H9 (cell line): ENCODE measurements at regions not wholly inside any gene's neighbourhood (a gene's known extent, or its start where the extent isn't known, plus 50 kb on each side); places are given as distances from the start of the nearest gene placed in this dataset.

Source experiments
- DNase-seq: peaks from one replicate; pipeline ENCODE4 v3.0.0-alpha.2; 2017
- H2AFZ ChIP-seq: one replicate; pipeline ENCODE4 v1.6.1; 2013; ENCODE audit warnings: mild to moderate bottlenecking, low read length, control low read depth, moderate library complexity
- H2AK5ac ChIP-seq: 2 replicates; pipeline ENCODE4 v1.6.1; 2013; ENCODE audit warnings: low read length, control low read depth, mixed read lengths; ENCODE audit not compliant: insufficient read length
- H2BK120ac ChIP-seq: one replicate; pipeline ENCODE4 v1.6.1; 2013; ENCODE audit warnings: low read depth, mild to moderate bottlenecking, low read length, control low read depth, inconsistent platforms; ENCODE audit not compliant: poor library complexity, severe bottlenecking
- H2BK12ac ChIP-seq: 2 replicates; pipeline ENCODE4 v1.6.1; 2013; ENCODE audit warnings: low read length, control low read depth, mixed read lengths, low read depth; ENCODE audit not compliant: insufficient read length
- H2BK15ac ChIP-seq: 2 replicates; pipeline ENCODE4 v1.6.1; 2013; ENCODE audit warnings: low read depth, low read length, control low read depth
- H2BK20ac ChIP-seq: one replicate; pipeline ENCODE4 v1.6.1; 2013; ENCODE audit warnings: low read depth, mild to moderate bottlenecking, low read length, control low read depth, inconsistent platforms; ENCODE audit not compliant: poor library complexity, severe bottlenecking
- H2BK5ac ChIP-seq: 2 replicates; pipeline ENCODE4 v1.6.1; 2013; ENCODE audit warnings: low read length, control low read depth, mixed read lengths; ENCODE audit not compliant: insufficient read length
- H3K14ac ChIP-seq: 2 replicates; pipeline ENCODE4 v1.6.1; 2013; ENCODE audit warnings: low read length, control low read depth; ENCODE audit not compliant: insufficient read depth
- H3K18ac ChIP-seq: 2 replicates; pipeline ENCODE4 v1.6.1; 2013; ENCODE audit warnings: low read depth, mild to moderate bottlenecking, mixed read lengths, low read length, control low read depth; ENCODE audit not compliant: insufficient read length
- H3K23ac ChIP-seq: 2 replicates; pipeline ENCODE4 v1.6.1; 2013; ENCODE audit warnings: low read length, control low read depth, mixed read lengths, low read depth; ENCODE audit not compliant: insufficient read length
- H3K23me2 ChIP-seq: 2 replicates; pipeline ENCODE4 v1.6.1; 2013; ENCODE audit warnings: low read depth, mild to moderate bottlenecking, mixed read lengths, low read length, control low read depth; ENCODE audit not compliant: insufficient read length, poor library complexity, severe bottlenecking
- H3K27ac ChIP-seq: 2 replicates; pipeline ENCODE4 v1.5.1; 2013; ENCODE audit warnings: low read length, control low read depth, mixed read lengths, low read depth; ENCODE audit not compliant: insufficient read length
- H3K27me3 ChIP-seq: 2 replicates; pipeline ENCODE4 v1.6.1; 2013; ENCODE audit warnings: low read length, control low read depth, inconsistent platforms; ENCODE audit not compliant: insufficient read depth
- H3K4ac ChIP-seq: 2 replicates; pipeline ENCODE4 v1.6.1; 2013; ENCODE audit warnings: low read depth, mild to moderate bottlenecking, control low read depth, inconsistent platforms, low read length, moderate library complexity
- H3K4me1 ChIP-seq: 2 replicates; pipeline ENCODE4 v1.6.1; 2013; ENCODE audit warnings: low read length, control low read depth, inconsistent platforms; ENCODE audit not compliant: insufficient read depth
- H3K4me2 ChIP-seq: 2 replicates; pipeline ENCODE4 v1.6.1; 2013; ENCODE audit warnings: low read length, control low read depth, mixed read lengths; ENCODE audit not compliant: insufficient read length, insufficient read depth
- H3K56ac ChIP-seq: 2 replicates; pipeline ENCODE4 v1.6.1; 2013; ENCODE audit warnings: low read depth, mild to moderate bottlenecking, mixed read lengths, low read length, control low read depth; ENCODE audit not compliant: insufficient read length
- H3K79me1 ChIP-seq: 2 replicates; pipeline ENCODE4 v1.6.1; 2013; ENCODE audit warnings: low read depth, mild to moderate bottlenecking, moderate library complexity, low read length, control low read depth, inconsistent platforms; ENCODE audit not compliant: insufficient read depth, poor library complexity, severe bottlenecking
- H3K79me2 ChIP-seq: 2 replicates; pipeline ENCODE4 v1.6.1; 2013; ENCODE audit warnings: low read length, control low read depth, inconsistent platforms; ENCODE audit not compliant: insufficient read depth
- H3K9ac ChIP-seq: 2 replicates; pipeline ENCODE4 v1.6.1; 2013; ENCODE audit warnings: low read length, control low read depth, mixed read lengths; ENCODE audit not compliant: insufficient read length; ENCODE audit errors: extremely low read depth
- H3K9me3 ChIP-seq: one replicate; pipeline ENCODE4 v1.6.1; 2013; ENCODE audit warnings: low read depth, low read length, inconsistent platforms; ENCODE audit not compliant: control insufficient read depth
- H3T11ph ChIP-seq: one replicate; pipeline ENCODE4 v1.6.1; 2013; ENCODE audit warnings: mild to moderate bottlenecking, low read length, control low read depth, inconsistent platforms
- H4K20me1 ChIP-seq: one replicate; pipeline ENCODE4 v1.6.1; 2013; ENCODE audit not compliant: control insufficient read depth, insufficient read length, insufficient read depth
- H4K5ac ChIP-seq: 2 replicates; pipeline ENCODE4 v1.6.1; 2013; ENCODE audit warnings: low read depth, mild to moderate bottlenecking, mixed read lengths, low read length, control low read depth; ENCODE audit not compliant: insufficient read length
- H4K8ac ChIP-seq: replicated peaks from 2 replicates; pipeline ENCODE4 v1.6.1; 2013; ENCODE audit warnings: low read length, control low read depth, mixed read lengths, low read depth; ENCODE audit not compliant: insufficient read length
- H4K91ac ChIP-seq: 2 replicates; pipeline ENCODE4 v1.6.1; 2013; ENCODE audit warnings: low read depth, mild to moderate bottlenecking, moderate library complexity, mixed read lengths, low read length, control low read depth; ENCODE audit not compliant: insufficient read length
- H3K27ac Mint-ChIP-seq, 3 experiments: 2 replicates in 2 of 3; 3 replicates in 1 of 3; pipeline ENCODE4 v1.8.0; 2020 to 2021; ENCODE audit warnings: mixed read lengths in 3 of 3, mild to moderate bottlenecking in 1 of 3, moderate library complexity in 1 of 3
- H3K27me3 Mint-ChIP-seq: 2 replicates; pipeline ENCODE4 v1.8.0; 2021; ENCODE audit warnings: low read depth, mild to moderate bottlenecking, moderate library complexity, mixed read lengths
- H3K36me3 Mint-ChIP-seq, 3 experiments: 2 replicates in 2 of 3; 3 replicates in 1 of 3; pipeline ENCODE4 v1.8.0; 2020 to 2021; ENCODE audit warnings: low read depth in 3 of 3, mixed read lengths in 3 of 3; ENCODE audit not compliant: insufficient read depth in 1 of 3
- H3K4me1 Mint-ChIP-seq, 2 experiments: 2 replicates each; pipeline ENCODE4 v1.8.0; 2020; ENCODE audit warnings: mixed read lengths in 2 of 2
- H3K4me3 Mint-ChIP-seq, 2 experiments: 2 replicates in 1 of 2; 3 replicates in 1 of 2; pipeline ENCODE4 v1.8.0; 2020 to 2021; ENCODE audit warnings: mild to moderate bottlenecking in 2 of 2, mixed read lengths in 2 of 2, moderate library complexity in 1 of 2
- H3K9me3 Mint-ChIP-seq, 2 experiments: 2 replicates in 1 of 2; 3 replicates in 1 of 2; pipeline ENCODE4 v1.8.0; 2020; ENCODE audit warnings: mild to moderate bottlenecking in 2 of 2, mixed read lengths in 2 of 2, moderate library complexity in 1 of 2
- CTCF ChIP-seq: fragments of 200-600 bp; sonication (generic); conservative IDR thresholded peaks from 3 replicates; pipeline ENCODE4 v1.8.0; 2021; ENCODE audit warnings: antibody characterized with exemption, mild to moderate bottlenecking
- WGBS: extraction: QIAGEN DNeasy Blood & Tissue Kit; methylation state at CpG from one replicate; pipeline ENCODE4 v1.1.7; 2013; ENCODE audit warnings: missing lambda C conversion rate, low lambda C conversion rate, mixed read lengths; ENCODE audit not compliant: insufficient read length; ENCODE audit errors: extremely low coverage; 5-methylcytosine and 5-hydroxymethylcytosine counted together

GRCh38 chr3:189474944-189475343 is 156.2 kb upstream of the TP63 start:
- Histone ChIP-seq H3K23me2 (no peaks in the 10 kb centered on the region), H3K4me1 (no peaks in the 10 kb centered on the region), H3K27me3 (no peaks in the 10 kb centered on the region; the same call in 1 of the 2 replicates), H3K18ac (no peak overlapping the region), H3K79me1 (no peaks in the 10 kb centered on the region), H3K79me2 (no peaks in the 10 kb centered on the region), H4K5ac (no peak overlapping the region), H2BK20ac (no peak overlapping the region), H3K4me2 (no peak overlapping the region), H3K27ac (no peak overlapping the region), H2AK5ac (no peak overlapping the region), H2BK120ac (no peak overlapping the region), H2BK12ac (no peak overlapping the region), H3K9me3 (no peaks in the 10 kb centered on the region), H4K8ac (no peak overlapping the region), H2AFZ (no peak overlapping the region), H4K20me1 (no peaks in the 10 kb centered on the region), H3K9ac (no peak overlapping the region), H3K23ac (no peak overlapping the region), H2BK5ac (no peak overlapping the region), H2BK15ac (no peak overlapping the region), H3K14ac (no peak overlapping the region), H3K4ac (no peak overlapping the region), H3T11ph (no peak overlapping the region), H4K91ac (no peak overlapping the region), H3K56ac (no peak overlapping the region)
- no peaks in the 10 kb centered on the region for H3K9me3 Mint-ChIP-seq
- no peak for TF ChIP-seq CTCF
- H3K4me3 Mint-ChIP-seq, result no peak overlapping the region
- DNase-seq, result no peak
- WGBS, result no CpG with 5 or more reads among the region's 2 CpGs
- no peaks in the 10 kb centered on the region for H3K27me3 Mint-ChIP-seq
- no peaks in the 10 kb centered on the region for H3K4me1 Mint-ChIP-seq
- no peaks in the 10 kb centered on the region for H3K36me3 Mint-ChIP-seq
- no peak overlapping the region for H3K27ac Mint-ChIP-seq
